Ishikawa (cell line): ENCODE measurements at regions not wholly inside any gene's neighbourhood (a gene's known extent, or its start where the extent isn't known, plus 50 kb on each side); places are given as distances from the start of the nearest gene placed in this dataset.

Experiments used
- CEBPB ChIP-seq: IDR thresholded peaks from 2 replicates; pipeline ENCODE4 v1.6.1; 2012
- EGR1 ChIP-seq: IDR thresholded peaks from 2 replicates; pipeline ENCODE4 v1.6.1; 2012
- EP300 ChIP-seq: IDR thresholded peaks from 2 replicates; pipeline ENCODE4 v1.6.1; 2012; ENCODE audit warnings: borderline replicate concordance
- FOXM1 ChIP-seq: IDR thresholded peaks from 2 replicates; pipeline ENCODE4 v1.6.1; 2012; ENCODE audit warnings: low read depth, borderline replicate concordance
- MAX ChIP-seq: IDR thresholded peaks from 2 replicates; pipeline ENCODE4 v1.6.1; 2012
- NFIC ChIP-seq: IDR thresholded peaks from 2 replicates; pipeline ENCODE4 v1.6.1; 2012
- RAD21 ChIP-seq: IDR thresholded peaks from 2 replicates; pipeline ENCODE4 v1.6.1; 2012; ENCODE audit warnings: low read depth
- REST ChIP-seq: IDR thresholded peaks from 2 replicates; pipeline ENCODE4 v1.6.1; 2012; ENCODE audit warnings: low read depth, mild to moderate bottlenecking
- TAF1 ChIP-seq: IDR thresholded peaks from 2 replicates; pipeline ENCODE4 v1.6.1; 2012; ENCODE audit warnings: low read depth, mild to moderate bottlenecking
- USF1 ChIP-seq: IDR thresholded peaks from 2 replicates; pipeline ENCODE4 v1.6.1; 2012
- YY1 ChIP-seq: IDR thresholded peaks from 2 replicates; pipeline ENCODE4 v1.6.1; 2012; ENCODE audit warnings: low read depth
- ZBTB7A ChIP-seq: IDR thresholded peaks from 2 replicates; pipeline ENCODE4 v1.6.1; 2012; ENCODE audit warnings: low read depth

- TF ChIP-seq FOXM1: no peak
- no peak for TF ChIP-seq EP300
- TF ChIP-seq MAX: no peak
- no peak for TF ChIP-seq YY1
- no peak for TF ChIP-seq REST
- TF ChIP-seq RAD21: no peak
- TF ChIP-seq CEBPB: no peak
- TF ChIP-seq EGR1: no peak
- TF ChIP-seq TAF1: no peak
- TF ChIP-seq USF1: no peak
- no peak for TF ChIP-seq NFIC
- no peak for TF ChIP-seq ZBTB7A
Measured at GRCh38 chr16:73459586-73459985, 411.7 kb upstream of the ZFHX3 start.
